UCSD-AML1 (cell line): ENCODE measurements at regions not wholly inside any gene's neighbourhood (a gene's known extent, or its start where the extent isn't known, plus 50 kb on each side); places are given as distances from the start of the nearest gene placed in this dataset.

Experiments
- DNase-seq: peaks from one replicate; lab custom pipeline; 2025; ENCODE audit not compliant: unreplicated experiment; lab: John Stamatoyannopoulos, UW

DNA sequence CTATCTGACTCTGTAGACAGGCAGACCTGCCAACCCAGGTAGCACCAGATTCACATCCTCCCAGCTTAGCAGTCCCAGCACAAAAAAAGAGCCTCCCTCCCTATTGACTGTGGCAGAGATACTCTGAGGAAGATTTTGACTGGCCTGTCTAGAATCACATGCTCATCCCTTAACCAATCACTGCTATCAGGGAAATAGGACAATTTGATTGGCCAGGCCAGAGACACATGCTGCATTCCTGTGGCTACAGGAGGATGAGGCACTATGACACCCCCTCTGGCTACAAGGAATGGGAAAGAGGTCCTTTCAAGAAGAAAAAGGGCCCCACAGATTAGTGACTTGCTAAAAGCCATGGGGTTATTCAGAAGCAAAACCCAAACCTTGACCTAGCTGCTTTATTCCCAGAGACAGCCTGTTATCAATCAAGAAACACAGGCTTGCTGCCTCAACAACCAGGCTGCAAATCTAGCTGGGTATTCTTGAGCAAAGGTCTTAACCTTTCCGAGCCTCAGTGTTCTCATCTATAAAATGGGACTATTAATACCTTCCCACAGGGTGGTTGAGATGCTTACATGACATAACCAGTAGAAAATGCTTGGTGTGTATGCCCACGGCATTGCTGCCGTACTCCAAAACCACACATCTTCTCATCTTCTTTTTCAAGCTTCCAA, 147.6 kb downstream of the BCOR start:
- DNase-seq = no peak

DNA sequence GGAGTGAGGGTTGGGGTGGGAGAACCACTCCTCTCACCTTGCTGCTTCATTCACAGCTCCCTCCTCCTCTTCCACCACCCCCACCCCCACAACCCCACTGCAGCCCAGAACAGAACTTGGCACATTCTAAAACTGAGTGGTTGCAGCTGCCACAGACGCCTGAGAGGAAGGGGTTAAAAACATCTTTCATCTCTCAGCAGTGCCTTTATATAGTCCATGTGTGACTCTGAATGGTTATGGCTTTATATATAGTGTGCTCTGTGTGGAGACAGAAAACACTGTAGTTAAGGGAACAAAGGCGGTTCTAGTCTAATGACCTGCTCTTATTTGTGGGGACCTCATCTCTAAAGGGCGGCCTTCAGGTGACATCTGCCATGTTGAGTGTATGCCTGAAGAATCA, 144.8 kb downstream of the BCOR start:
- DNase-seq = no peak

DNA sequence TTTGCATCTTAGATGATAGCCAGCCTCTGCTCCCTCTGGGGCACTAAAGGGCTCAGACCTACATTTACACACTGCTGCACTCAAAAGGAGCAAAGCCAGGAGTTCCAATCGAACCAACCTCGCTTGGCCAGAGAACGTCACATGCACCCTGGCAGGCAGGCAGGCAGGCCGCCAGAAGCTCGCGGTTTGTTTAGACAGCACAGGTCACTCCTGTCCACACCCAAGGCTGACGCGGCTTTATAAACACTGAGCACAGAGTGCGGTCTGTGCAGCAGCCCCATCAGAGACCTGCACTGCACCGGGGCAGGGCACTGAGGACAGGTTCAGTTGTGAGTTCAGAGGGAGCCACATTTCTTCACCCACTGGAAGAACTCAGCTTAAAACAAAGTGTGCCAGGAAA, 143.9 kb downstream of the BCOR start:
- no peak for DNase-seq

DNA sequence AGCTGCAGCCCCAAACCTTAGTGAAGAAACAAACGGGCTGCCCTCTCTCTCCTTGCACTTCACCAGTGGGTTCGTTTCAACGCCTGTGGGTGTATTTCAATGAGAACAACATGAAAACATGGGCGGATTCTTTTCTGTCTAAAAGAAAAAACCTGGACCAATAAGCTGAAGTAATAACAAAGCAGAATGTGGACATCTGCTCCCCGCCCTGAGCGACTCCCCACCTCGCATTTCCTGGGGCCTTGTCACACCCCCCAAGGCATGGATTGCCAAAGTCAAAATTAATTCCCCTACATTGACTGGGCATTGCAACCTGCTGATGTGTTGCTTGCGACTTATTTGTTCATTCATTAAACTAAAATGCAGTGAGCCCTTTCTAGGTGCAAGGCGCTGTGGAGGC, 142.9 kb downstream of the BCOR start:
- no peak for DNase-seq

DNA sequence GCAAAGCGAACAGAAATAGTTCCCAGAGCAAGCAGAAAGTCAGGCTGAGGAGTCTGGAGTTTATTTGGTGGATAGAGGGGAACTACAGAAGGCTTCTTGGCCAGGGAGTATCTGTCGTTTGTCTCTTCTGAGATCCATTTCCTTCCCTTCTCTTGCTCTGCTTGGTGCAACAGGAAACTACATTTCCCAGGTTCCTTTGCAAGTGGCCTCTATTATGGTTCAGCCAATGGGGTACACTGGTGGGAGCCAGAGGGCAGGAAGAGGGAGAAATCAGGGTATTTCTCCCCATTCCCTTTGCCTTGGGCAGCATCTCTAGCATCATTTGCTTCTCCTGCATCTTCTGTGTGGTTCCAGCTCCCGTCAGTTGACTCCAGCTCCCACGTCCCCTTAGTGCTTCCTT, 142.1 kb downstream of the BCOR start:
- no peak for DNase-seq

DNA sequence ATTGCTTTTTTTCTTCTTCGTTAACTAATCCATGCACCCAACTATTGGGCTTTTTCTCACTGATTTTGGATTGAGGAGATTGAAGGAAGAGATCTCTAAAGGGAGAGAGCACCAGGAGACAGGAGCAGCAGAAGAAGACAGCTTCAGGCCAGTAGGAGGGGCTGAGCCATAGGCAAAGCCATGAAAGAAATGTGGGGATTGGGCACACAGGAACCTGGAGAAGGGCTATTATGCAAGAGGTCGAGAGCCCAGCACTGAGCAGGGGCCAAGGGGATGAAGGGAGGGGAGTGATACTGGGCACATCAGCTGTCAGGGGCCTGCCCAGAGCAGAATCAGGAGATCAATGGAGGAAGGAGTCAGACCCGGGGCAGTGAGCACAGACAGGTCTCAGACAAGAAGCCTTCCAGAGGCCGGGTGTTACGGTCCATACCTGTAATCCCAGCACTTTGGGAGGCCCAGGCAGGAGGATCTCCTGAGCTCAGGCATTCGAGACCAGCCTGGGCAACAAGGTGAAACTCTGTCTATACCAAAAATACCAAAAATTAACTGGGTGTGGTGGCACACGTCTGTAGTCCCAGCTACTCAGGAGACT, 140.9 kb downstream of the BCOR start:
- no peak for DNase-seq

DNA sequence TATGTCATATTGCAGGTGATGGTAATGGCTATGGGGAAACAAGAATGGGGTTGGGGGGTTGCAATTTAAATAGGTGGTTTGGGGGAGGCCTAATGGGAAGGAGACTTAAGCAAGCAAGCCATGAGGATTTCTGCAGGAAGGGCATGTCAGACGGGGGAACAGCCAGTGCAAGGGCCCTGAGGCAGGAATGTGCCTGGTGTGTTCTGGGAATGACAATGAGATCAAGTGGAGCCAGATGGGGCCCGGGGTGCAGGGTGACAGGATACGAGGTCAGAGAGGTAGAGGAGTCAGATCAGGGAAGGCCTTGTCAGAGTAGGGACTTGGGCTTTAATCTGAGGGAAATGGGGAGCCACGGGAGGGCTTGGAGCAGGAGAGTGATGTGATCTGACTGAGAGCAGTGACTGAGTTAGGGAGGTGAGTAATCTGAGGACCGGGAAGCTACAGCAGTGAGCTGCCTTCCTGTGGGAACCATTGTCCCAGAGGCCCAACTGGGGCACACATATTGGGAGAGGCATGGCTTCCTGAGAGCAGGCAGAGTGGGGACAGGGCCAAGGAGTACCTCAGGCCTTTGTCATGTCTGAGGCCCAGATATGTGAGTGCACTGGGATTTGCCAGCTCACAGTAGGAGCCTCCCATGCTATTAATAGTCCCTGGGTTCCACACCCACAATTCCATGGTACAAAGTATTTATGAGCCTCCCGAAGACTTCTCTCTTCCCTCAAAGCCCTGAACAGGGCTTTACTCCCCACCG, 139.8 kb downstream of the BCOR start:
- no peak for DNase-seq

DNA sequence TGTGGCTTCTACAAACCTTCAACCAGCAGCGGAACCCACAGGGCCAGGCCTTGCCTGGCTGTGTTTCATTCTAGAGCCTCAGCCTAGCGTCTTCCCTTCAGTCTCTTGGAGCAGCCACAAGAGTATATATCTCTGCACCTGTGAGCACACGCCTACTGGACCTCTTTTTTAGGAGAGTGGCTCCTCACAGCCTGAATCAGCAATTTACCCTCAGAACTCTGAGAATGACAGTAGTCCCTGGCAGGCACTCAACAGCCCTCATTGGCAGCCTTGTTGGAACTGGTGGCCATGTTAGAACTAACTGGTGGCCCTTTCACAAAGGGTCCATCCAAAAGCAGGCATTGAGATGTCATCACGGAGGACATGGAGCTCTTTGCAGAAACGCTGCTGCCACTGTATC, 138.9 kb downstream of the BCOR start:
- no peak for DNase-seq

DNA sequence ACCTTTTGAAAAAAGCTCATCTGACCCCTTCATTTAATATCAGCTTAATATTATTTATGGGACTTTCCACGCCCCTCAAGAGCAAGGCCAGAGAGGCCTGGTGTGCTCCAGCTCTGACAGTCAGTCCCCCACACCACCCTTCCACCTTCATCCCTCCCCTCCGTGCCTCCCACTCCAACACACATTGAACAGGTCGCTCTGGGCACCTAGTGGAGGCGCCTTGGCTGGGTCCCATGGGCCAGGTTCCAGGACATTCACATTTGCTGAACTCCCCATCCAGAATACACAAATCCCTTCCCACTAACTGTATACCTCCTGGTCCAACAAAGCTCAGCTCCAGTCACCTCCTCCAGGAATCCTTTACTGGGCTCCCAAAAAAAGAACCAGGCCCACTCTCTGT, 137.5 kb downstream of the BCOR start:
- no peak for DNase-seq

DNA sequence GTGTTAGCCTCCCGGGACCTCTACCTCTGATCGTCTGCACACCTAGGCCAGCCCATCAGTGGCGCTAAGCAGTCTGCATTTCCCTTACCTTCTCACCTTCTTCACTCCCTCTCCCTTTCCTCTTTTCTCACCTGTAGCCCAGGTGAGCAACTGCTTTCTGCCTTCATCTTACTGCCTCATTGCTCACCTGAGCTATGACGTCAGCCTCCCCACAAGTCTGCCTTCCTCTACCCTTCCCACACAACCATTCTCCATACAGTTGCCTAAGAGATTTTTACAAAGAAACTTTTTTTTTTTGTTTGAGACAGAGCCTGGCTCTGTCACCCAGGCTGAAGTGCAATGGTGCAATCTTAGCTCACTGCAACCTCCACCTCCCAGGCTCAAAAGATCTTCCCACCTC, 136.3 kb downstream of the BCOR start:
- no peak for DNase-seq

DNA sequence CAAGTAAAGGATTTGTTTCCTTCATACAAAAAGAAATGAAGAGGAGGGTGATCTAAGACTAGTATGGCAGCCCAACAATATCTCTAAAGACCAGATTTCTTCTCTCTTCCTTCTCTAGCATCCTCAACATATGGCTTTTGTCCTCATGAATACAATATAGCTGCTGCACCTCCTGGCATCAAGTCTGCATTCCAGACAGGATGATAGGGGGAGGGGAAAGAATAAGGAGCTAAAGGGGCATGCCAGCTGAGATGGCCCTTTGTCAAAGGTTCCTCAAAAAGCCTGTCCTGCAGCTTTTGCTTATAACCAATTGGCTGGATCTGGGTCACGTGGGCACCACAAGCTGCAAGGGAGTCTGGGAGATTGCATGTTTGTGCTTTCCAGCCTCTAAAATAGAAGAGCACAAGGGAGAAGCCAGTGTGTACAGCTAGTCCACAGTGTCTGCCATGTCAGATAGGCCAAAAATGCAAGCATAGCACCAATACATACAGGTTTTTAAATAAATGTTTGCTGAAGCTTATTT, 132.6 kb downstream of the BCOR start:
- no peak for DNase-seq

DNA sequence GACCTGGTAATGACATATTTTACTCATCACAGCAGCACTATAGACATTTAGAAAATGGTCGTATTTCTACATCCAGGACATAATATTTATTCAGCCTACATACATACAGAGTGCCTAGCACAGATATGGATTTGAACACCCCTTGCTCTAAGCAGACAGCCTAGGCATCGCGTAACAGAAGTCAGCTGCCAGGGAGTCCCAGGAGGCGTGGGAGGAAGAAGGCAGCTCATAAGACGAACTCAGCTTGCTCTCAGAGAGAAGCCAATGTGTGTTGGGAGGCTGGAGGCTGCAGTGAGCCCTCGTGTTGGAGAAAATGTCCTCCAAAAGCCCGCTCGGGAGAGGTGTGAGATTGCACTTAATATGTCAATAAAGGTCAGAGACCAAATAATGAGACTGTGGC, 131.6 kb downstream of the BCOR start:
- no peak for DNase-seq

DNA sequence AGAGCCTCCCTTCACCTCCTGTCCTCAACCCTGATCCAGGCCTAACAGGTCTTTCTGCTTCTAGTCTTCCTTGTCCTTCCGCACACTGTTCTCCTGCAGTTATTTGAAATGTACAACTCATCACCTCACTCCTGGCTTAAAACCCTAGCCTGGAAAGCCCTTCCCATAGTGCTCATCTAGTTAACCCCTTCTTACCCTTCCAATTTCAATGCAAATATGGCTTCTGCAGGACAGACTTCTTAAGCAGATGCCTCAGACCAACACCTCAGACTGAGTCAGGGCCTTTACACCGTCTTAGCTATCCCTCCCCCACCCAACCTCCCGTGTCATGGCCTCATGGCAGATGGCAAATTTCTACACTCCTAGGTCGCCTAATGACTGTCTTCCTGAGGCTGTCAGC, 130.4 kb downstream of the BCOR start:
- no peak for DNase-seq

DNA sequence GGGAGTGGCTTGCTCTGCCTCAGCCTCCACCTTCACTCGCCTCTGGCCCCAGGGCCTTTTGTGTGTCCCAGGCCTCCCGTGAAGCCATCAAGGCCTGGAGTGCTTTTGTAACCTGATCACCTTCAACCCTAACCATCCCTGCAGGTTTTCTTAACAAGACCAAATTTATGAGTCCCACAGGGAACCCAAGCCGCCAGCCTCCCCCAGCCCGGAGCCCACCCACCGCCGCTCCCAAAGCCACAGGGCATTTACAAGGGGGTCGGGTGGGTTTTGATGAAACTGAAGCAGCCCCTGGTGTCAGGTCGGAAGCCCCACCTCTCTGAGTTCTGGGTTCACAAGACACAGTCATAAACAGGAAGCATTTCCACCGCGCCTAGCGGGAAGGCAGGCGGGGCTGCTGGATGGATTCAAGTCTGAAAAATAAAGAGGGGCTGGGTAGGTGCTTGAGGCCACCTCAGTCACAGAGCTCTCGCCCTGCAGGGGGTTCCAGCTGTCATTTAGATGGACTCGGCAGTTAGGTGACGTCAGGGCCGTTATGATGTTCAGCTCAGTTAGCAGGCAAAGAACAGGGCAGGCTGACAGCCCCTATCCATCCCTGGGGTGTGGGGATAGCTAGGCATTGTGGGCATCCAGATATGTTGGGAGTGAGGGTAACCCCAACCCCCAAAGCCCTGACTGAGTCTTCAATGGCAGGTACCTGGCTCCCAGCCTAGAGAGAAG, 128.5 kb downstream of the BCOR start:
- DNase-seq = no peak

DNA sequence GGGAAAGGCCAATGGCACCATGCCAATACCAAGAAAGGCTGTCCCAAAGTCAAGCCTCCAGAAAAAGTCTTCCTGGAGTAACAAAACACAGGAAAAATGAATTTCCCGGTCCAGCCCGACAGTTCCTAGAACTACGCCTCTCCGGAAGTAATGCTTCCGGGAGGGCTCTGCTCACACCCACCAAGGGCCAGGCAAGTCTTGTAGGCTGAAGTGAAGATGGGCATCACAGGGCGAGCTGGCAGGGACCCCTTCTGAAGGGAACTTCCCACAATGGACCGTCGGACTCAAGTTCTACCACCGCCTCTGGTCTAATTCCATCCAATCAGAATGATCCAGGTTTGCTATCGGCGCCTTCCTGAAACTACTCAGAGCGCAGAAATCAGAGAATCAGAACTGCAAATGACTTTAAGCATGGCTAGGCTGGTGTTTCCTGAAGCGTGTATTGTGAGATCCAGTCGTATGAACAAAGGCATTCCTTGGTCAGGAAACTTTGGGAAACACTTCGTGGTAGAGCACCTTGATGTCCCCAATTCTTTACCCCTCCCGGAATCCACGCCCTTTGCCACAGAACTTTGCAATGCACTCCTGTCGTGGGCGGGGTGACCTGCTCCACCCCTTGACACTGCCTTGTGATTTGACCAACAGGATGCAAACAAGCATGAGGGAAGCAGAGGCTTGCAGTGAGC, 127.8 kb downstream of the BCOR start:
- no peak for DNase-seq

DNA sequence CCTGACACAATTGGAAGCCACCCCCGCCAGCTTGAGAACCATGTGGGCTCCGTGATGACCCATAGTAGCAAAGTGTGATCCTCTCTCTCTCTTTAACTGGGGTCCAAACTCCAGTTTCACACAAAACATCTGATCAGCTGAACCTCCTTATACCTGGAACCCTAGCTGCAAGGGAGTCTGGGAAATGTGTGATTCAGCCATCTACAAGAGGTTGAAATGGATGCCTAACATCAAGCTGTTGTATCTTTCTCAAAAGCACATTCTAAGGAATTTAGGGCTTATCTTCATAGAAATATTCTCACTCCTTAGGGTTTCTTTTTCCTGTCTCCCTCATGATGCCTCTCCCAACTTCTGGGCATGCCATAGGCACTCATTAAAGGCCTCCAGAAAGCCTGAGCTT, 126.0 kb downstream of the BCOR start:
- no peak for DNase-seq

DNA sequence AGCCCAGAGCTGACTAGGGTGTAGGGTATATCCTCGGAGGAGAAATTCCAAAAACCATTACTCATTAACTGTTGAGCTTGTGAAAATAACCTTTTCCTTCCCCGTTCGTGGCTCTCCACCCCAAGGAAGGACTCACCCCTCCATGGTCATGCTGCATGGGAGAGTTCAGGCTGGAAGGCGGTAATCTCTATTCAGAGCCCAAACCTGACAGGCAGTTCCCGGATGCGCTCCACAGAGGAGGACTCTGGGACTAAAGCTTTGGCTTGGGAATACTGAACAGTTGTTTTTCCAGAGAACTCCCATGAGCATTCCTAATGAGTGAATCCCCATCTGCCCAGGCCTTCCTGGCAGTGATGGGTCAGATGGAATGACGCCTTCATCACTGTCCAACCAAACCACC, 125.4 kb downstream of the BCOR start:
- no peak for DNase-seq

DNA sequence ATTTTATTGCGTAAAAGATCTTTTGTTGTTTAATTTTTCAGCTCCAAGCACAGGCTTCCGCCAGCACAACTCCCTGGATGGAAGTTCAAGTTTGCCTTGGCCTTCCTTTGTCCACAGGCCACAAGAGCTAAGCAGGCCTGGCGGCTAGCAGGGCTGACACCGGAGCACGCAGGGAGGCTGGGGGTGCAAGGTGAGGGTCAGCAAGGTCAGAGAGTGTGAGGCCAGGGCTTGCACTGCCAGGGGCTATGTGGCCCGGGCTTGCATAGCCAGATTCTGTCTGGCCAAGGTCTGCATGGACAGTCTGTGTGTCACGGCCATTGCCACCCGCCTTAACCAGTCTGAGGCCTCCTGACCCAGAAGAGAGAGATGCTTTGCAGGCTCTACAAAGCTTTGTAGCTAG, 123.9 kb downstream of the BCOR start:
- no peak for DNase-seq

DNA sequence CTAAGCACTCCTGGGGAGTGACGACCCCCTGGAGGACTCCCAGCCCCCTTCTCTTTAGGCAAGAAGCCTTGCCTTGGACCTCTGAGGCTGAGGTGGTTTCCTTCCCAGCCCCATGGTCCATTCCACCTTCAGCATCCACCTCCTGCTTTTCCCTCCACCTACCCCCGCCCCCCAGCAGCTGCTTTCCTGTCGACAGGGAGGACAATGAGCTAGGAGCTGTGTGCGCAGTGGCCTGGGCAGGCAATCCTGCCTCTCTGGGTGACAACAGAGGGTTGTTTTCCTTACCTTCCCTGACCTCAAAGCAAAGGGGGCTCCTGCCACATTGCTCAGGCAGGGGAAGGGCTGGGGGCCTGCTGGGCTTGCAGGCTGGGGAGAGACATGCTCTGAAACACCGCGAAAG, 123.5 kb downstream of the BCOR start:
- DNase-seq = no peak

DNA sequence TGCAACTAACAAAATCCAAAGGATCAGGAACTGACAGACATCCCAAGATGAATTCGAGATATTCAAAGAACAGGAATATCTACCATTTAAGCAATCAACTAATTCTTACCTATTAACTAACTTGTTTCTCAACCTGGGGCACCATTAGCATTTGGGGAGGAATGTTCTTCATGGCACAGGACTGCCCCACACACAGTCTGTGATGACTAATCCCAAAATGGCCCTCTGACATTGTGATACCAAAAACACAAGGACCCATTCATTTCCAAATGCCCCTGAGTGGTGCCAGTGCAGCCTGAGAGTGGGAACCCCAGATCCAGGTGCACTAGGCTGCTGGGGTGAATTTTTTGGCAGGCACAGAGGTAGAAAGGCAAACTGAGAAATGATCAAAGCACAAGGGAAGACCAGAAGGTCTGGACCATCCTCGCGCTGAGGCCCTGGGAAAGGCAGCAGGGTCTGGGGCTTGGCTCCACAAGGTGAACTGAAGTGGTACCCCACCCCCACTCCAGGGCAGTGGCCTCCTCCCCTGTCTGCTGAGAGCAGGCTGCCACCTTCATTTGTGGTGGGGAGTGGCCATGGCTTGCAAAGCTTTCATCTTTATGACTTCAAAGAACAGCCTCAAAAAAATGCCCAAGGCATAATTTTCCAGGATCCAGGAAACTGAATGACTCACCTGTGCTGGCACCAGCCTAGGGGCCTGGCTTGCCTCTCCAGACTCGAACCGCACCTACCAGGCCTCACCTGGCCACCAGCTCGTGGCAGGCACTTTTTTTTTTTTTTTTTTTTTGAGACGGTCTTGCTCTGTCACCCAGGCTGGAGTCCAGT, 122.4 kb downstream of the BCOR start:
- DNase-seq = no peak
